ENCODE measurements at regions not wholly inside any gene's neighbourhood (a gene's known extent, or its start where the extent isn't known, plus 50 kb on each side); places are given as distances from the start of the nearest gene placed in this dataset.

- 91 to 96% methylated on average over 2 of the region's 2 CpGs for WGBS, 2 donors
- Histone ChIP-seq H3K36me3 (no peaks in the 10 kb centered on the region), H3K27me3 (no peaks in the 10 kb centered on the region), H3K4me1 (no peaks in the 10 kb centered on the region), H3K27ac (no peak overlapping the region), H3K9me3 (no peaks in the 10 kb centered on the region), H3K4me3 (no peak overlapping the region)
- ATAC-seq (ENCODE audit: low FRiP score in 2 of 2) = no peak
- TF ChIP-seq CTCF (IDR thresholded peaks at IDR 0.05) = no peak
- no peak for TF ChIP-seq POLR2AphosphoS5 (IDR thresholded peaks at IDR 0.05)
- TF ChIP-seq EP300 (IDR thresholded peaks at IDR 0.05) = no peak
- TF ChIP-seq POLR2A (IDR thresholded peaks at IDR 0.05) = no peak
- no peak for DNase-seq
Measured at GRCh38 chr9:13725516-13725915, 446.0 kb upstream of the MPDZ start.

- no peaks in the 10 kb centered on the region for H3K4me1 ChIP-seq
- DNase-seq (no peak), ATAC-seq (ENCODE audit: low FRiP score in 2 of 2) (no peak)
- WGBS, 2 donors = 62 to 68% methylated on average over 1 of the region's 1 CpG
- no peak overlapping the region for H3K4me3 ChIP-seq
- no peaks in the 10 kb centered on the region for H3K36me3 ChIP-seq
- H3K27ac ChIP-seq = no peak overlapping the region
- H3K27me3 ChIP-seq = no peaks in the 10 kb centered on the region
- TF ChIP-seq POLR2AphosphoS5 (IDR thresholded peaks at IDR 0.05) (no peak), CTCF (IDR thresholded peaks at IDR 0.05) (no peak), POLR2A (IDR thresholded peaks at IDR 0.05) (no peak), EP300 (IDR thresholded peaks at IDR 0.05) (no peak)
- H3K9me3 ChIP-seq = no peaks in the 10 kb centered on the region
Measured at GRCh38 chr9:13721481-13722235, 442.2 kb upstream of the MPDZ start.

- ATAC-seq (ENCODE audit: low FRiP score in 2 of 2) = no peak
- Histone ChIP-seq H3K36me3 (no peaks in the 10 kb centered on the region), H3K4me1 (no peaks in the 10 kb centered on the region), H3K4me3 (no peak overlapping the region), H3K27me3 (no peaks in the 10 kb centered on the region), H3K9me3 (no peaks in the 10 kb centered on the region), H3K27ac (no peak overlapping the region)
- TF ChIP-seq CTCF (IDR thresholded peaks at IDR 0.05) = no peak
- no peak for TF ChIP-seq POLR2AphosphoS5 (IDR thresholded peaks at IDR 0.05)
- TF ChIP-seq EP300 (IDR thresholded peaks at IDR 0.05) = no peak
- no peak for TF ChIP-seq POLR2A (IDR thresholded peaks at IDR 0.05)
- no peak for DNase-seq
- WGBS, 2 donors = 76 to 78% methylated on average over 6 of the region's 6 CpGs
Measured at GRCh38 chr9:13719981-13720676, 440.6 kb upstream of the MPDZ start.

GRCh38 chr9:13719446-13719845 lies 440.0 kb upstream of the MPDZ start:
- DNase-seq (no peak), ATAC-seq (ENCODE audit: low FRiP score in 2 of 2) (no peak)
- no peaks in the 10 kb centered on the region for H3K9me3 ChIP-seq
- H3K27me3 ChIP-seq = no peaks in the 10 kb centered on the region
- H3K36me3 ChIP-seq = no peaks in the 10 kb centered on the region
- TF ChIP-seq CTCF (IDR thresholded peaks at IDR 0.05) (no peak), POLR2A (IDR thresholded peaks at IDR 0.05) (no peak), EP300 (IDR thresholded peaks at IDR 0.05) (no peak), POLR2AphosphoS5 (IDR thresholded peaks at IDR 0.05) (no peak)
- H3K27ac ChIP-seq = no peak overlapping the region
- no peaks in the 10 kb centered on the region for H3K4me1 ChIP-seq
- H3K4me3 ChIP-seq = no peak overlapping the region
- WGBS, 2 donors = 50 to 67% methylated on average over 1 of the region's 1 CpG
